SU-DHL-6 (cell line): ENCODE measurements at regions not wholly inside any gene's neighbourhood (a gene's known extent, or its start where the extent isn't known, plus 50 kb on each side); places are given as distances from the start of the nearest gene placed in this dataset.

ENCODE experiments used
- CTCF ChIP-seq: fragments of 200-600 bp; sonication (generic); IDR thresholded peaks from one replicate; pipeline ENCODE4 v1.5.1; 2017; ENCODE audit warnings: antibody characterized with exemption, mild to moderate bottlenecking, low read length, moderate library complexity; ENCODE audit not compliant: insufficient read depth, poor library complexity, severe bottlenecking
- EZH2phosphoT487 ChIP-seq: fragments of 200-600 bp; sonication (generic), shearing (Covaris generic); conservative IDR thresholded peaks from 2 replicates; pipeline ENCODE4 v1.6.1; 2018; ENCODE audit warnings: mild to moderate bottlenecking, antibody characterized with exemption, low read length, moderate library complexity, mixed read lengths

DNA sequence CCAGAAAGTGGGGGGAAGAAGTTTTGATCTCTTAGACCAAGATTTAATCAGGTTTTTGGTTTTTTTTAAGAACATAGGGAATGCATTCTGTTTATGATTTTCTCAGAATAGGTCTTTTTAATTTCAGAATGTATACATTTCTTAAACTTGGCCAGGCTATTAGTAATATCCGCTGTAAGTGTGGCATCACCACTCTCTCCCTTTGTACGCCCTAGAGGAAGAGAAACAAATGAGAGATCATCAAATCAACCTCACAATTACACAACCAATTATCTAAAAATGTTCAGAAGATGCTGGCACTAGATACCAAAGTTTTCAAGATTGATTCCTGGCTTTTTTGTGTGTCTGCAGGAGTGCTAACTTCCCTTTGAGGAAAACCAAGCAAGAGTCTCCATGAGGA lies 70.0 kb downstream of the KLF6 start:
- TF ChIP-seq EZH2phosphoT487 (no peak), CTCF (no peak)
